H1 (cell line): ENCODE measurements at regions not wholly inside any gene's neighbourhood (a gene's known extent, or its start where the extent isn't known, plus 50 kb on each side); places are given as distances from the start of the nearest gene placed in this dataset.

Experiments
- CTCF ChIA-PET: fragments of 300-600 bp; sonication (Branson Sonifier 250); formaldehyde crosslinking; loops from one replicate; lab custom pipeline; 2021; ENCODE audit not compliant: partially characterized antibody; lab: Charles Lee
- POLR2A ChIA-PET: fragments of 300-600 bp; sonication (Branson Sonifier 250); formaldehyde crosslinking; loops from one replicate; lab custom pipeline; 2021; ENCODE audit warnings: inconsistent platforms; ENCODE audit not compliant: partially characterized antibody; lab: Charles Lee
- DNase-seq, 2 experiments: peaks; one replicate each; pipeline versions ENCODE4 v3.0.0 to v3.0.0-alpha.2; 2010 to 2022; ENCODE audit warnings: low spot score in 2 of 2, low read depth in 1 of 2, mixed read lengths in 1 of 2
- FAIRE-seq: peaks from 2 replicates; lab custom pipeline; 2011; peaks lifted over from hg19 to GRCh38; lab: Jason Lieb, UNC
- H2AFZ ChIP-seq: 2 replicates; pipeline ENCODE4 v1.8.1; 2012; ENCODE audit warnings: low read length, inconsistent platforms
- H2AK5ac ChIP-seq: 2 replicates; pipeline ENCODE4 v1.6.1; 2013; ENCODE audit warnings: low read depth, low read length
- H2BK120ac ChIP-seq: replicated peaks from 2 replicates; pipeline ENCODE3; 2013; ENCODE audit warnings: low read depth, low read length, inconsistent platforms
- H2BK12ac ChIP-seq: 2 replicates; pipeline ENCODE4 v1.6.1; 2013; ENCODE audit warnings: low read depth, low read length
- H2BK15ac ChIP-seq: 2 replicates; pipeline ENCODE4 v1.6.1; 2013; ENCODE audit warnings: low read length
- H2BK20ac ChIP-seq: 2 replicates; pipeline ENCODE4 v1.6.1; 2013; ENCODE audit warnings: low read length
- H2BK5ac ChIP-seq: 2 replicates; pipeline ENCODE4 v1.6.1; 2013; ENCODE audit warnings: low read depth, low read length
- H3K14ac ChIP-seq: 2 replicates; pipeline ENCODE4 v1.6.1; 2013; ENCODE audit warnings: inconsistent platforms; ENCODE audit not compliant: insufficient read length
- H3K18ac ChIP-seq: 2 replicates; pipeline ENCODE4 v1.6.1; 2013; ENCODE audit warnings: low read length; ENCODE audit errors: extremely low read depth
- H3K23ac ChIP-seq: 2 replicates; pipeline ENCODE4 v1.6.1; 2013; ENCODE audit warnings: inconsistent platforms; ENCODE audit not compliant: insufficient read length
- H3K23me2 ChIP-seq: 2 replicates; pipeline ENCODE4 v1.6.1; 2013; ENCODE audit warnings: low read depth, low read length
- H3K27ac ChIP-seq: 2 replicates; pipeline ENCODE4 v1.6.1; 2011; ENCODE audit warnings: low read depth, low read length, inconsistent platforms
- H3K27me3 ChIP-seq, 4 experiments: replicated peaks in 1 of 4; 1 replicate in 1 of 4; 2 replicates in 3 of 4; pipeline versions ENCODE4 v1.6.1 to v1.8.1; 2011 to 2013; ENCODE audit warnings: low read length in 3 of 4, mild to moderate bottlenecking in 3 of 4, inconsistent platforms in 2 of 4, mixed read lengths in 2 of 4, moderate library complexity in 1 of 4; ENCODE audit not compliant: control insufficient read depth in 3 of 4, insufficient read depth in 3 of 4; ENCODE audit errors: extremely low read depth in 1 of 4
- H3K36me3 ChIP-seq, 4 experiments: 2 replicates each; pipeline versions ENCODE4 v1.6.1 to v1.8.1; 2011 to 2013; ENCODE audit warnings: mild to moderate bottlenecking in 4 of 4, low read length in 3 of 4, moderate library complexity in 2 of 4, control low read depth in 1 of 4, inconsistent platforms in 1 of 4; ENCODE audit not compliant: insufficient read depth in 4 of 4, control insufficient read depth in 2 of 4
- H3K4ac ChIP-seq: replicated peaks from 2 replicates; pipeline ENCODE3; 2013; ENCODE audit warnings: low read length, low read depth, mixed read lengths, inconsistent platforms; ENCODE audit not compliant: insufficient read length
- H3K4me1 ChIP-seq, 4 experiments: replicated peaks in 1 of 4; 1 replicate in 1 of 4; 2 replicates in 3 of 4; pipeline versions ENCODE4 v1.6.1 to v1.8.1; 2011 to 2013; ENCODE audit warnings: low read length in 3 of 4, inconsistent platforms in 2 of 4, mixed read lengths in 1 of 4; ENCODE audit not compliant: insufficient read depth in 4 of 4, control insufficient read depth in 3 of 4
- H3K4me2 ChIP-seq, 2 experiments: 2 replicates each; pipeline versions ENCODE4 v1.6.1 to v1.8.1; 2011 to 2013; ENCODE audit warnings: low read depth in 2 of 2, low read length in 2 of 2, control low read depth in 1 of 2, inconsistent platforms in 1 of 2, mild to moderate bottlenecking in 1 of 2; ENCODE audit not compliant: insufficient read depth in 1 of 2
- H3K4me3 ChIP-seq, 4 experiments: fragments of 200-600, 300-600 bp in 1 of 4; sonication (generic), shearing (Covaris generic), sonication (Bioruptor Twin) in 1 of 4; 2 replicates each; pipeline versions ENCODE4 v1.5.1 to v1.8.1; 2011 to 2016; ENCODE audit warnings: low read length in 4 of 4, low read depth in 3 of 4, control low read depth in 2 of 4, inconsistent platforms in 2 of 4, mild to moderate bottlenecking in 2 of 4, mixed read lengths in 1 of 4, moderate library complexity in 1 of 4; ENCODE audit not compliant: insufficient read depth in 2 of 4; ENCODE audit errors: extremely low read depth in 1 of 4
- H3K56ac ChIP-seq: replicated peaks from 2 replicates; pipeline ENCODE3; 2013; ENCODE audit warnings: low read depth, mild to moderate bottlenecking, mixed read lengths, low read length, inconsistent platforms; ENCODE audit not compliant: insufficient read length
- H3K79me1 ChIP-seq: 2 replicates; pipeline ENCODE4 v1.6.1; 2013; ENCODE audit warnings: low read depth, low read length, control low read depth
- H3K79me2 ChIP-seq, 2 experiments: 2 replicates each; pipeline versions ENCODE4 v1.6.1 to v1.8.1; 2012 to 2013; ENCODE audit warnings: low read length in 2 of 2, mild to moderate bottlenecking in 2 of 2, inconsistent platforms in 1 of 2; ENCODE audit not compliant: insufficient read depth in 2 of 2, control insufficient read depth in 1 of 2
- H3K9ac ChIP-seq, 4 experiments: replicated peaks in 1 of 4; 1 replicate in 1 of 4; 2 replicates in 3 of 4; pipeline versions ENCODE4 v1.6.1 to v1.8.1; 2011 to 2013; ENCODE audit warnings: low read depth in 3 of 4, low read length in 3 of 4, control low read depth in 2 of 4, mild to moderate bottlenecking in 2 of 4, moderate library complexity in 2 of 4, inconsistent platforms in 1 of 4; ENCODE audit errors: extremely low read depth in 1 of 4
- H3K9me3 ChIP-seq, 2 experiments: 2 replicates each; pipeline versions ENCODE4 v1.6.1 to v1.8.1; 2012 to 2013; ENCODE audit warnings: mild to moderate bottlenecking in 2 of 2, moderate library complexity in 2 of 2, control low read depth in 1 of 2, inconsistent platforms in 1 of 2, low read depth in 1 of 2, low read length in 1 of 2, mixed read lengths in 1 of 2; ENCODE audit not compliant: insufficient read depth in 2 of 2
- H4K20me1 ChIP-seq, 2 experiments: replicated peaks in 1 of 2; 2 replicates each; pipeline versions ENCODE3 to v1.8.1; 2011 to 2013; ENCODE audit warnings: inconsistent platforms in 2 of 2, low read length in 2 of 2, mild to moderate bottlenecking in 1 of 2; ENCODE audit not compliant: insufficient read depth in 2 of 2, control insufficient read depth in 1 of 2
- H4K5ac ChIP-seq: 2 replicates; pipeline ENCODE4 v1.6.1; 2013; ENCODE audit warnings: low read length, low read depth, mixed read lengths, inconsistent platforms; ENCODE audit not compliant: insufficient read length
- H4K8ac ChIP-seq: 2 replicates; pipeline ENCODE4 v1.8.0; 2013; ENCODE audit warnings: mild to moderate bottlenecking, moderate library complexity, low read length, inconsistent platforms; ENCODE audit not compliant: insufficient read depth; ENCODE audit errors: extremely low read depth
- H4K91ac ChIP-seq: replicated peaks from 2 replicates; pipeline ENCODE3; 2013; ENCODE audit warnings: low read length, mixed read lengths, inconsistent platforms; ENCODE audit not compliant: insufficient read length
- CREB1 ChIP-seq: IDR thresholded peaks from 2 replicates; pipeline ENCODE4 v1.6.1; 2012; ENCODE audit warnings: inconsistent platforms
- RFX5 ChIP-seq: IDR thresholded peaks from 2 replicates; pipeline ENCODE4 v1.6.1; 2011; ENCODE audit warnings: low read depth, low read length, improper control_type of control experiment, borderline replicate concordance
- TCF12 ChIP-seq: IDR thresholded peaks from 2 replicates; pipeline ENCODE4 v1.6.1; 2011; ENCODE audit warnings: low read depth, mild to moderate bottlenecking, low read length
- WGBS, 2 experiments: shearing (Covaris generic) in 1 of 2; methylation state at CpG; one replicate each; pipeline versions ENCODE4 v1.1.6 to v1.1.7; 2013 to 2015; ENCODE audit warnings: low lambda C conversion rate in 2 of 2, mixed read lengths in 2 of 2, inconsistent platforms in 1 of 2, low coverage in 1 of 2, missing lambda C conversion rate in 1 of 2; ENCODE audit not compliant: insufficient replicate concordance in 2 of 2, insufficient coverage in 1 of 2, insufficient read length in 1 of 2; ENCODE audit errors: extremely low coverage in 1 of 2, missing lambda C conversion rate in 1 of 2; 5-methylcytosine and 5-hydroxymethylcytosine counted together

GRCh38 chr5:68067291-68067690 lies 148.3 kb upstream of the PIK3R1 start:
- 81% methylated on average over 1 of the region's 1 CpG; no CpG with 5 or more reads in 1 of the 2 experiments for WGBS, 2 experiments
- Histone ChIP-seq H4K5ac (no peak overlapping the region), H2AK5ac (no peak overlapping the region), H3K4me3 (no peak overlapping the region), H3K4me1 (no peaks in the 10 kb centered on the region), H2BK15ac (no peak overlapping the region), H2BK12ac (no peak overlapping the region), H3K4me2 (no peak overlapping the region), H2BK5ac (no peak overlapping the region), H3K27me3 (no peaks in the 10 kb centered on the region), H3K79me1 (no peaks in the 10 kb centered on the region), H3K18ac (no peak overlapping the region), H3K56ac (no peak overlapping the region), H3K36me3 (no peaks in the 10 kb centered on the region), H4K8ac (no peak overlapping the region), H4K20me1 (no peaks in the 10 kb centered on the region), H3K23ac (no peak overlapping the region), H3K23me2 (no peaks in the 10 kb centered on the region), H2AFZ (no peak overlapping the region), H3K27ac (no peak overlapping the region), H3K14ac (no peak overlapping the region), H3K79me2 (no peaks in the 10 kb centered on the region), H2BK20ac (no peak overlapping the region), H2BK120ac (no peak overlapping the region), H3K4ac (no peak overlapping the region), H3K9me3 (no peaks in the 10 kb centered on the region), H4K91ac (no peak overlapping the region), H3K9ac (no peak overlapping the region)
- ChIA-PET CTCF (interaction anchor here (1.5 kb wide), 1 partner anchor 9 kb away, joined by 3 read pairs; no protein-coding TSS in a partner anchor), POLR2A (no interaction called here)
- no peak for TF ChIP-seq CREB1
- no peak for TF ChIP-seq RFX5
- no peak for TF ChIP-seq TCF12
- DNase-seq (no peak), FAIRE-seq (no peak)
